WERI-Rb-1 (cell line): ENCODE measurements at regions not wholly inside any gene's neighbourhood (a gene's known extent, or its start where the extent isn't known, plus 50 kb on each side); places are given as distances from the start of the nearest gene placed in this dataset.
A peak's percentile ranks its signal among the peaks of the same experiment; 100 is the strongest.

Source experiments
- DNase-seq: peaks from one replicate; pipeline ENCODE4 v3.0.0-alpha.2; 2020
- H3K27ac ChIP-seq: fragments of 250-450 bp; sonication (Bioruptor Pico); 2 replicates; pipeline ENCODE4 v1.5.1; 2020; ENCODE audit warnings: mild to moderate bottlenecking, moderate library complexity
- H3K27me3 ChIP-seq: fragments of 250-450 bp; sonication (Bioruptor Pico); 2 replicates; pipeline ENCODE4 v1.5.1; 2021; ENCODE audit warnings: mild to moderate bottlenecking, low read depth, moderate library complexity; ENCODE audit not compliant: insufficient read depth, severe bottlenecking
- H3K36me3 ChIP-seq: fragments of 250-450 bp; sonication (Bioruptor Pico); 2 replicates; pipeline ENCODE4 v1.5.1; 2020; ENCODE audit warnings: mild to moderate bottlenecking, moderate library complexity
- H3K4me3 ChIP-seq: 2 replicates; pipeline ENCODE4 v1.5.1; 2011; ENCODE audit warnings: low read depth, mild to moderate bottlenecking, control low read depth, low read length
- H3K9me3 ChIP-seq: fragments of 250-450 bp; sonication (Bioruptor Pico); 2 replicates; pipeline ENCODE4 v1.5.1; 2021; ENCODE audit warnings: mild to moderate bottlenecking, moderate library complexity; ENCODE audit not compliant: severe bottlenecking
- CTCF ChIP-seq: IDR thresholded peaks from 2 replicates; pipeline ENCODE4 v1.5.1; 2011; ENCODE audit warnings: low read depth, mild to moderate bottlenecking, control low read depth, inconsistent platforms, low read length

GRCh38 chr1:164188497-164188896 is 370.5 kb upstream of the PBX1 start:
- peak; percentile 77 for DNase-seq
- no peaks in the 10 kb centered on the region for H3K36me3 ChIP-seq

GRCh38 chr1:164191191-164191590 is 367.8 kb upstream of the PBX1 start:
- Histone ChIP-seq H3K9me3 (peaks cover 2% of the 10 kb centered on the region), H3K36me3 (no peaks in the 10 kb centered on the region), H3K27ac (no peak overlapping the region), H3K27me3 (no peaks in the 10 kb centered on the region), H3K4me3 (no peak overlapping the region)
- DNase-seq = no peak
- TF ChIP-seq CTCF = no peak

More at GRCh38 chr1:164188497-164188896, 370.5 kb upstream of the PBX1 start:
- Histone ChIP-seq H3K27me3 (no peaks in the 10 kb centered on the region), H3K4me3 (no peak overlapping the region), H3K27ac (no peak overlapping the region), H3K9me3 (peaks cover 2% of the 10 kb centered on the region)
- TF ChIP-seq CTCF = no peak

- TF ChIP-seq CTCF = no peak
- DNase-seq = no peak
- Histone ChIP-seq H3K27ac (no peak overlapping the region), H3K27me3 (no peaks in the 10 kb centered on the region), H3K4me3 (no peak overlapping the region), H3K36me3 (no peaks in the 10 kb centered on the region), H3K9me3 (peaks cover under 1% of the 10 kb centered on the region)
These were observed 348.7 kb upstream of the PBX1 start for GRCh38 chr1:164210211-164210739.

- no peak overlapping the region for H3K27ac ChIP-seq
- no peaks in the 10 kb centered on the region for H3K36me3 ChIP-seq
- H3K27me3 ChIP-seq = no peaks in the 10 kb centered on the region
- DNase-seq = no peak
- no peak for TF ChIP-seq CTCF
- H3K4me3 ChIP-seq = no peak overlapping the region
- peaks cover 9% of the 10 kb centered on the region for H3K9me3 ChIP-seq
These were observed 335.6 kb upstream of the PBX1 start for GRCh38 chr1:164223378-164223777.

- Histone ChIP-seq H3K4me3 (no peak overlapping the region), H3K9me3 (peaks cover 6% of the 10 kb centered on the region), H3K27me3 (no peaks in the 10 kb centered on the region), H3K27ac (no peak overlapping the region), H3K36me3 (no peaks in the 10 kb centered on the region)
- TF ChIP-seq CTCF = no peak
- DNase-seq = no peak
These were observed 334.0 kb upstream of the PBX1 start for GRCh38 chr1:164225011-164225410.

- H3K9me3 ChIP-seq = peaks cover 3% of the 10 kb centered on the region
- no peak for TF ChIP-seq CTCF
- H3K27ac ChIP-seq = no peak overlapping the region
- no peak overlapping the region for H3K4me3 ChIP-seq
- no peaks in the 10 kb centered on the region for H3K27me3 ChIP-seq
- no peaks in the 10 kb centered on the region for H3K36me3 ChIP-seq
- DNase-seq = no peak
These were observed 332.0 kb upstream of the PBX1 start for GRCh38 chr1:164226977-164227376.
